Thymus (tissue), 11 donors: ENCODE measurements at regions not wholly inside any gene's neighbourhood (a gene's known extent, or its start where the extent isn't known, plus 50 kb on each side); places are given as distances from the start of the nearest gene placed in this dataset.

ENCODE experiments used
- DNase-seq, 9 donors: peaks; one replicate each; pipeline ENCODE4 v3.0.0-alpha.2; 2013; ENCODE audit warnings: low spot score in 9 of 9, low read depth in 6 of 9, missing footprints in 1 of 9
- H3K27ac ChIP-seq, 2 donors: one replicate each; pipeline ENCODE4 v1.5.1; 2013; ENCODE audit warnings: control low read depth in 1 of 2, low read depth in 1 of 2, low read length in 1 of 2, mild to moderate bottlenecking in 1 of 2, moderate library complexity in 1 of 2
- H3K27me3 ChIP-seq, 2 donors: one replicate each; pipeline ENCODE4 v1.5.1; 2013; ENCODE audit warnings: low read length in 1 of 2; ENCODE audit not compliant: control insufficient read depth in 2 of 2, insufficient read depth in 1 of 2
- H3K36me3 ChIP-seq, 2 donors: one replicate each; pipeline ENCODE4 v1.5.1; 2013; ENCODE audit warnings: low read length in 1 of 2, mild to moderate bottlenecking in 1 of 2, moderate library complexity in 1 of 2; ENCODE audit not compliant: control insufficient read depth in 2 of 2, insufficient read depth in 2 of 2
- H3K4me1 ChIP-seq, 2 donors: one replicate each; pipeline ENCODE4 v1.5.1; 2013; ENCODE audit warnings: low read length in 2 of 2; ENCODE audit not compliant: control insufficient read depth in 2 of 2, insufficient read depth in 2 of 2
- H3K4me3 ChIP-seq, 2 donors: one replicate each; pipeline ENCODE4 v1.5.1; 2013; ENCODE audit warnings: low read length in 2 of 2, control low read depth in 1 of 2, mild to moderate bottlenecking in 1 of 2
- H3K9me3 ChIP-seq, 2 donors: one replicate each; pipeline ENCODE4 v1.5.1; 2013; ENCODE audit warnings: low read length in 1 of 2, mild to moderate bottlenecking in 1 of 2; ENCODE audit not compliant: control insufficient read depth in 2 of 2, insufficient read depth in 1 of 2
- WGBS: extraction: QIAGEN DNeasy Blood & Tissue Kit; methylation state at CpG from one replicate; pipeline ENCODE4 v1.1.7; 2013; 5-methylcytosine and 5-hydroxymethylcytosine counted together
- donor health status: healthy.

- no peak for DNase-seq
- Histone ChIP-seq H3K36me3 (no peaks in the 10 kb centered on the region), H3K27ac (no peak overlapping the region), H3K9me3 (no peaks in the 10 kb centered on the region), H3K4me1 (no peaks in the 10 kb centered on the region), H3K27me3 (no peaks in the 10 kb centered on the region), H3K4me3 (no peak overlapping the region)
- 98% methylated on average over 1 of the region's 1 CpG for WGBS
Observed at GRCh38 chr2:66382091-66382490, 52.8 kb upstream of the MEIS1 start.

GRCh38 chr2:66379473-66379872 lies 55.5 kb upstream of the MEIS1 start:
- H3K4me1 ChIP-seq: no peaks in the 10 kb centered on the region
- no peaks in the 10 kb centered on the region for H3K27me3 ChIP-seq
- no peaks in the 10 kb centered on the region for H3K9me3 ChIP-seq
- no peak overlapping the region for H3K4me3 ChIP-seq
- no peaks in the 10 kb centered on the region for H3K36me3 ChIP-seq
- no peak for DNase-seq
- H3K27ac ChIP-seq: no peak overlapping the region

- 98% methylated on average over 6 of the region's 6 CpGs for WGBS
- DNase-seq: no peak
- Histone ChIP-seq H3K27ac (no peak overlapping the region), H3K4me3 (no peak overlapping the region), H3K9me3 (no peaks in the 10 kb centered on the region), H3K36me3 (no peaks in the 10 kb centered on the region), H3K4me1 (no peaks in the 10 kb centered on the region), H3K27me3 (no peaks in the 10 kb centered on the region)
Observed at GRCh38 chr2:66377832-66378231, 57.1 kb upstream of the MEIS1 start.

GRCh38 chr2:66370824-66371223 lies 64.1 kb upstream of the MEIS1 start:
- DNase-seq: no peak
- Histone ChIP-seq H3K4me1 (no peaks in the 10 kb centered on the region), H3K27ac (no peak overlapping the region), H3K9me3 (no peaks in the 10 kb centered on the region), H3K36me3 (no peaks in the 10 kb centered on the region), H3K4me3 (no peak overlapping the region), H3K27me3 (no peaks in the 10 kb centered on the region)
- 93% methylated on average over 2 of the region's 2 CpGs for WGBS

- Histone ChIP-seq H3K27me3 (no peaks in the 10 kb centered on the region), H3K4me1 (no peaks in the 10 kb centered on the region)
- 92% methylated on average over 2 of the region's 2 CpGs for whole genome bisulfite sequencing
Observed at GRCh38 chr2:66366619-66367018, 68.3 kb upstream of the MEIS1 start.

GRCh38 chr2:66364495-66365333 lies 70.2 kb upstream of the MEIS1 start:
- no peak overlapping the region for H3K27ac ChIP-seq
- H3K4me1 ChIP-seq: no peaks in the 10 kb centered on the region
- no peak overlapping the region for H3K4me3 ChIP-seq
- WGBS: 83% methylated on average over 7 of the region's 7 CpGs
- H3K9me3 ChIP-seq: no peaks in the 10 kb centered on the region
- H3K27me3 ChIP-seq: no peaks in the 10 kb centered on the region
- DNase-seq: no peak
- H3K36me3 ChIP-seq: no peaks in the 10 kb centered on the region

More at GRCh38 chr2:66366619-66367018, 68.3 kb upstream of the MEIS1 start:
- no peak overlapping the region for H3K27ac ChIP-seq
- DNase-seq: no peak
- no peak overlapping the region for H3K4me3 ChIP-seq
- H3K9me3 ChIP-seq: no peaks in the 10 kb centered on the region
- no peaks in the 10 kb centered on the region for H3K36me3 ChIP-seq

- no peak overlapping the region for H3K4me3 ChIP-seq
Observed at GRCh38 chr2:66362701-66363100, 72.2 kb upstream of the MEIS1 start.

GRCh38 chr2:66346231-66346664 lies 88.7 kb upstream of the MEIS1 start:
- Histone ChIP-seq H3K27me3 (no peaks in the 10 kb centered on the region), H3K36me3 (no peaks in the 10 kb centered on the region), H3K27ac (no peak overlapping the region), H3K4me1 (no peaks in the 10 kb centered on the region), H3K9me3 (no peaks in the 10 kb centered on the region), H3K4me3 (no peak overlapping the region)
- WGBS: 54% methylated on average over 4 of the region's 4 CpGs
- no peak for DNase-seq

More at GRCh38 chr2:66362701-66363100, 72.2 kb upstream of the MEIS1 start:
- no peaks in the 10 kb centered on the region for H3K4me1 ChIP-seq
- H3K36me3 ChIP-seq: no peaks in the 10 kb centered on the region
- WGBS: 80% methylated on average over 6 of the region's 6 CpGs
- no peaks in the 10 kb centered on the region for H3K9me3 ChIP-seq
- no peaks in the 10 kb centered on the region for H3K27me3 ChIP-seq
- no peak for DNase-seq
- no peak overlapping the region for H3K27ac ChIP-seq

- no peak for DNase-seq
- Histone ChIP-seq H3K27ac (no peak overlapping the region), H3K36me3 (no peaks in the 10 kb centered on the region), H3K9me3 (no peaks in the 10 kb centered on the region), H3K4me3 (no peak overlapping the region), H3K4me1 (no peaks in the 10 kb centered on the region), H3K27me3 (no peaks in the 10 kb centered on the region)
- WGBS: 94% methylated on average over 1 of the region's 1 CpG
Observed at GRCh38 chr2:66344087-66344663, 90.8 kb upstream of the MEIS1 start.
